HG02623 (cell line): ENCODE measurements at regions not wholly inside any gene's neighbourhood (a gene's known extent, or its start where the extent isn't known, plus 50 kb on each side); places are given as distances from the start of the nearest gene placed in this dataset.
"Not testable (repeated sequence)": the region's sequence is repeated elsewhere in the genome, so short reads cannot be mapped to it uniquely, and the experiment has no call there.

ENCODE experiments used
- ATAC-seq: cut with Tn5 transposase; IDR thresholded peaks from one replicate; pipeline ENCODE4 v1.9.1; 2021; ENCODE audit warnings: moderate library complexity; ENCODE audit not compliant: unreplicated experiment

- no peak for ATAC-seq
These were observed 279.9 kb upstream of the COX7C start for GRCh38 chr5:86337667-86338460.

- ATAC-seq: peak; percentile 59
These were observed 263.1 kb upstream of the COX7C start for GRCh38 chr5:86354664-86355063.

GRCh38 chr5:86360801-86361200 lies 256.9 kb upstream of the COX7C start:
- ATAC-seq: no peak

- no peak for ATAC-seq
These were observed 246.7 kb upstream of the COX7C start for GRCh38 chr5:86371061-86371460.

- ATAC-seq: no peak
These were observed 243.1 kb upstream of the COX7C start for GRCh38 chr5:86374611-86375010.

- ATAC-seq: no peak
These were observed 241.5 kb upstream of the COX7C start for GRCh38 chr5:86376214-86376613.

GRCh38 chr5:86403190-86403589 lies 214.6 kb upstream of the COX7C start:
- no peak for ATAC-seq

GRCh38 chr5:86404256-86404655 lies 213.5 kb upstream of the COX7C start:
- no peak for ATAC-seq

GRCh38 chr5:86407711-86408110 lies 210.0 kb upstream of the COX7C start:
- ATAC-seq: no peak

GRCh38 chr5:86411596-86411995 lies 206.1 kb upstream of the COX7C start:
- ATAC-seq: no peak

GRCh38 chr5:86427158-86427557 lies 190.6 kb upstream of the COX7C start:
- ATAC-seq: no peak

- ATAC-seq: no peak
These were observed 178.1 kb upstream of the COX7C start for GRCh38 chr5:86439593-86440110.

- no peak for ATAC-seq
These were observed 175.6 kb upstream of the COX7C start for GRCh38 chr5:86442036-86442745.

GRCh38 chr5:86447362-86447761 lies 170.4 kb upstream of the COX7C start:
- no peak for ATAC-seq

GRCh38 chr5:86452251-86452650 lies 165.5 kb upstream of the COX7C start:
- ATAC-seq: no peak

GRCh38 chr5:86460519-86460918 lies 157.2 kb upstream of the COX7C start:
- no peak for ATAC-seq

GRCh38 chr5:86461169-86461956 lies 156.4 kb upstream of the COX7C start:
- ATAC-seq: no peak

- ATAC-seq: no peak
These were observed 154.4 kb upstream of the COX7C start for GRCh38 chr5:86463339-86463738.

GRCh38 chr5:86465052-86465838 lies 152.5 kb upstream of the COX7C start:
- no peak for ATAC-seq

GRCh38 chr5:86466721-86467120 lies 151.0 kb upstream of the COX7C start:
- not testable (repeated sequence) for ATAC-seq

- no peak for ATAC-seq
These were observed 135.7 kb upstream of the COX7C start for GRCh38 chr5:86482008-86482407.
